HG03442 (cell line): ENCODE measurements at regions not wholly inside any gene's neighbourhood (a gene's known extent, or its start where the extent isn't known, plus 50 kb on each side); places are given as distances from the start of the nearest gene placed in this dataset.

Experiments used
- ATAC-seq: cut with Tn5 transposase; IDR thresholded peaks from one replicate; pipeline ENCODE4 v1.9.1; 2021; ENCODE audit warnings: mild to moderate bottlenecking, moderate library complexity; ENCODE audit not compliant: unreplicated experiment

GRCh38 chr7:91812388-91812787 is 68.1 kb downstream of the MTERF1 start:
- ATAC-seq: no peak

- no peak for ATAC-seq
Observed at GRCh38 chr7:91814189-91814588, 66.3 kb downstream of the MTERF1 start.
